HEK293T (cell line): ENCODE measurements at regions not wholly inside any gene's neighbourhood (a gene's known extent, or its start where the extent isn't known, plus 50 kb on each side); places are given as distances from the start of the nearest gene placed in this dataset.

Experiments used
- CTCF ChIA-PET: fragments of 350-600 bp; formaldehyde crosslinking; extraction: SDS; loops from one replicate; lab custom pipeline; 2021; ENCODE audit warnings: antibody characterized with exemption, inconsistent platforms; lab: Yijun Ruan, JAX
- POLR2A ChIA-PET: fragments of 350-600 bp; formaldehyde crosslinking; extraction: SDS; loops from one replicate; lab custom pipeline; 2020; ENCODE audit warnings: antibody characterized with exemption, inconsistent platforms; lab: Yijun Ruan, JAX
- DNase-seq: peaks from one replicate; pipeline ENCODE4 v3.0.0; 2012; ENCODE audit warnings: mixed read lengths; ENCODE audit errors: extremely low spot score
- ARNT ChIP-seq: fragments of 450-650 bp; IDR thresholded peaks from 2 replicates; pipeline ENCODE4 v1.6.1; 2017; ENCODE audit warnings: mild to moderate bottlenecking
- BHLHE40 ChIP-seq: fragments of 450-650 bp; IDR thresholded peaks from 2 replicates; pipeline ENCODE4 v1.6.1; 2016; ENCODE audit warnings: mild to moderate bottlenecking, moderate library complexity, borderline replicate concordance
- CTBP1 ChIP-seq: fragments of 450-650 bp; IDR thresholded peaks from 2 replicates; pipeline ENCODE4 v1.6.1; 2016; ENCODE audit warnings: borderline replicate concordance
- ELF4 ChIP-seq: fragments of 450-650 bp; IDR thresholded peaks from 2 replicates; pipeline ENCODE4 v1.6.1; 2017; ENCODE audit warnings: antibody characterized with exemption
- FOXA1 ChIP-seq: fragments of 450-650 bp; IDR thresholded peaks from 2 replicates; pipeline ENCODE4 v1.6.1; 2016; ENCODE audit warnings: mild to moderate bottlenecking
- FOXK2 ChIP-seq: fragments of 450-650 bp; IDR thresholded peaks from 2 replicates; pipeline ENCODE4 v1.6.1; 2016; ENCODE audit warnings: mild to moderate bottlenecking
- FOXM1 ChIP-seq: fragments of 450-650 bp; IDR thresholded peaks from 2 replicates; pipeline ENCODE4 v1.6.1; 2017; ENCODE audit warnings: mild to moderate bottlenecking, borderline replicate concordance
- HDGF ChIP-seq: fragments of 450-650 bp; IDR thresholded peaks from 2 replicates; pipeline ENCODE4 v1.6.1; 2017; ENCODE audit warnings: antibody characterized with exemption, borderline replicate concordance
- L3MBTL2 ChIP-seq: fragments of 450-650 bp; conservative IDR thresholded peaks from 2 replicates; pipeline ENCODE4 v1.6.1; 2016; ENCODE audit warnings: mild to moderate bottlenecking
- LEF1 ChIP-seq: fragments of 450-650 bp; IDR thresholded peaks from 2 replicates; pipeline ENCODE4 v1.6.1; 2017; ENCODE audit warnings: mild to moderate bottlenecking, borderline replicate concordance
- NFRKB ChIP-seq: fragments of 450-650 bp; IDR thresholded peaks from 2 replicates; pipeline ENCODE4 v1.6.1; 2016; ENCODE audit warnings: mild to moderate bottlenecking, moderate library complexity
- SP1 ChIP-seq: fragments of 450-650 bp; IDR thresholded peaks from 2 replicates; pipeline ENCODE4 v1.6.1; 2017
- SUZ12 ChIP-seq: fragments of 450-650 bp; IDR thresholded peaks from 2 replicates; pipeline ENCODE4 v1.6.1; 2016; ENCODE audit warnings: mild to moderate bottlenecking
- TARDBP ChIP-seq: fragments of 450-650 bp; IDR thresholded peaks from 2 replicates; pipeline ENCODE4 v1.6.1; 2016
- ZNF384 ChIP-seq: fragments of 450-650 bp; IDR thresholded peaks from 2 replicates; pipeline ENCODE4 v1.6.1; 2016
- TF ChIP-seq, protein P1 (sequence below): fragments of 450-650 bp; IDR thresholded peaks from 2 replicates; pipeline ENCODE4 v1.6.1; 2016

DNA sequence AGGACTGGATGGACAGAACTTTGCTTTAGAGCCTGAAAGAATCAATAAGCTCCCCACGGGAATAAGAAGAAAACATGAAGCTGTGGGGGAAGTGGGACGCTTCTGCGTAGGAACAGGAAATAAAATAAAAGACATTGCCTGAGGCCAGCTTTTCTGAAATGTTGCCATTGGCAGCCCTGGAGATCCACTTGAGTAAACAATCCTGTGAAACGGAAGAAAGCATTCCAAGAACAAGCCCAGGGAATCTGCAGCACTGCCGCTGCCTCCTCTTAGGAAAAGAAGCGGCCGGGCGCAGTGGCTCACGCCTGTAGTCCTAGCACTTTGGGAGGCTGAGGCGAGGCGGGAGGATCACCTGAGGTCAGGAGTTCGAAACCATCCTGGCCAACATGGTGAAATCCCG lies 182.3 kb upstream of the RALGAPA2 start:
- POLR2A ChIA-PET = no interaction called here
- TF ChIP-seq FOXA1 (no peak), FOXK2 (no peak), SUZ12 (no peak), CTBP1 (no peak), SP1 (no peak), BHLHE40 (no peak), ARNT (no peak), NFRKB (no peak), ELF4 (no peak), HDGF (no peak), FOXM1 (no peak), L3MBTL2 (no peak), ZNF384 (no peak), LEF1 (no peak), TARDBP (no peak)
- TF ChIP-seq, protein P1, sequence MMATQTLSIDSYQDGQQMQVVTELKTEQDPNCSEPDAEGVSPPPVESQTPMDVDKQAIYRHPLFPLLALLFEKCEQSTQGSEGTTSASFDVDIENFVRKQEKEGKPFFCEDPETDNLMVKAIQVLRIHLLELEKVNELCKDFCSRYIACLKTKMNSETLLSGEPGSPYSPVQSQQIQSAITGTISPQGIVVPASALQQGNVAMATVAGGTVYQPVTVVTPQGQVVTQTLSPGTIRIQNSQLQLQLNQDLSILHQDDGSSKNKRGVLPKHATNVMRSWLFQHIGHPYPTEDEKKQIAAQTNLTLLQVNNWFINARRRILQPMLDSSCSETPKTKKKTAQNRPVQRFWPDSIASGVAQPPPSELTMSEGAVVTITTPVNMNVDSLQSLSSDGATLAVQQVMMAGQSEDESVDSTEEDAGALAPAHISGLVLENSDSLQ = no peak
- no peak for DNase-seq
- CTCF ChIA-PET = no interaction called here

DNA sequence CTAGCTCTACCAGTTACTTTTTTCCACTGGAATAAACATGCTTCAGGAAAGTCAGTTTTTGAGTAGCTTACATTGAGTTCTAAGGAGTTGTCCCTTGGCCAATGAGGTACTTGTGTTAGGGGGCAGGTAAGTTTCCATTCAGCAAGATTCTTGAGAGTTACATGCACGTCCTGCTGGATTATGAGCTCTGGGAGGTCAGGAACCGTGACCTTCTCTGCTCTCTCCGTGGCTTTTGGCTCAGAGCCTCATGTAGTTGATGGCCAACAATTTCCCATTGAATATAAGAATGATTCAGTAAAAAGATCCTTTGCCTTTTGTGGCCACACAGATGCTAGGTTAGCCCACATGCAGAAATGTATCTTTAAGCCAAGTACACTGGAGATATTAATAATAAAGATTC lies 181.8 kb upstream of the RALGAPA2 start:
- no peak for DNase-seq
- TF ChIP-seq LEF1 = no peak
- POLR2A ChIA-PET = no interaction called here
- CTCF ChIA-PET = no interaction called here

DNA sequence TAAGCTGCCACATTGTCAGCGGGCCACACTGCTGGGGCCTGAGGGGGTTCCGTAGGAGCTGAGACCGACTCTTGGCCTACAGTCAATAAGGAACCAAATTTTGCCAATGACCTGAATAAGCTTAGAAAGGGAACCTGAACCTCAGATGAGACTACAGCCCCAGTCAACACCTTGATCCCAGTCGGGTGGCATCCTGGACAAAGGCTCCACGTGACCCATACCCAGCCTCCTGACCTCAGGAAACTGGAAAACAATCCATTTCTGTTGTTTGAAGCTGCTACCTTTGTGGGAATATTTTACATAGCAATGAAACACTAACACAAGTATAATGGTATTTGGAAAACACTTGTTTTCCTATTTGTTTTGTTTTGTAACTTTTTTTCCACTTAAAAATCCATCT lies 179.9 kb upstream of the RALGAPA2 start:
- ChIA-PET CTCF (interaction anchor here (0.6 to 0.8 kb wide), 2 partner anchors 32 to 604 kb away, joined by 3 read pairs; no protein-coding TSS in a partner anchor), POLR2A (no interaction called here)
- no peak for DNase-seq
- TF ChIP-seq BHLHE40 (no peak), FOXK2 (no peak), ARNT (no peak), FOXA1 (no peak)

DNA sequence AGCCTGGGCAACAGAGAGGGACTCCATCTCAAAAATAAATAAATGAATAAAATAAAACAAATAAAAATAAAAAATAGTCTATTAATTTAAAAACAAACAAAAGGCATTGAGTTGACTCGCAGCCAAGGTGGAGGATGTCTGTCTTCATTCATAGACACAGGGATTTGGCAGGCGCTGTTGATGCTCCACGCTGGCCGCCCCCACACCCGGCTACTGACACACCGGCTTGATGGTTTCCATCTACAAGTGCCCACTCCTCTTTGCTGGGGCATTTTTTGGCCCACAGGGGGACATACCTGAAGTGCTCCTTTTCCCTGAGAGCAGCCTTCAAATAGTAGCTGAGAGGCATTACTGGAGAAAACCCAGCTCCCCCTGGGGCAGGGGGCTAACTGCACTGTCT lies 178.3 kb upstream of the RALGAPA2 start:
- TF ChIP-seq CTBP1 = no peak
- TF ChIP-seq, protein P1 = no peak
- no peak for TF ChIP-seq FOXK2
- no peak for TF ChIP-seq L3MBTL2
- no peak for TF ChIP-seq SP1
- ChIA-PET CTCF (no interaction called here), POLR2A (no interaction called here)
- DNase-seq = no peak

DNA sequence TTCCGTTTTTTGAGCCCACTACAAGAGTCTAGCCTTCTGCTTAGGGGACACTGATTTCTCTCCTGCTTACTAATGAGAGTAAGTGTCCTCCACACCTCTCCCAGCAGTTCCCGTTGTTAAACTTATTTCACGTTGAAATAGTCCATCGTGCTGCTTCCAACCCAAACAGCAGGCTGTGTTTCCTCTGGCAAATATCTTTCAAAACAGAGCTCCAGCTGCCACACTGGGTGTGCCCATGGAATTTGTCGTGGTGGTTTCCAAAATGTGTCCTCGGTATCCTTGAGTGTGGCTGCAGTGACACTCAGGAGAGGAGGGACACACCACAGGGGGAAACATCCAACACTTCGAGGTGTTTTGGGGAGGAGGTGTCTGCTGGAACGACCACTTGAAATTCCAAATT lies 176.5 kb upstream of the RALGAPA2 start:
- CTCF ChIA-PET = no interaction called here
- no peak for DNase-seq
- POLR2A ChIA-PET = no interaction called here
- no peak for TF ChIP-seq ELF4
- TF ChIP-seq FOXK2 = no peak
- TF ChIP-seq SP1 = no peak
- TF ChIP-seq SUZ12 = no peak
- no peak for TF ChIP-seq TARDBP
- no peak for TF ChIP-seq ARNT
- no peak for TF ChIP-seq NFRKB
- no peak for TF ChIP-seq CTBP1
- TF ChIP-seq FOXM1 = no peak
- TF ChIP-seq, protein P1 = no peak
- no peak for TF ChIP-seq FOXA1
- TF ChIP-seq L3MBTL2 = no peak
- no peak for TF ChIP-seq ZNF384
- TF ChIP-seq HDGF = no peak
- TF ChIP-seq BHLHE40 = no peak
- no peak for TF ChIP-seq LEF1

DNA sequence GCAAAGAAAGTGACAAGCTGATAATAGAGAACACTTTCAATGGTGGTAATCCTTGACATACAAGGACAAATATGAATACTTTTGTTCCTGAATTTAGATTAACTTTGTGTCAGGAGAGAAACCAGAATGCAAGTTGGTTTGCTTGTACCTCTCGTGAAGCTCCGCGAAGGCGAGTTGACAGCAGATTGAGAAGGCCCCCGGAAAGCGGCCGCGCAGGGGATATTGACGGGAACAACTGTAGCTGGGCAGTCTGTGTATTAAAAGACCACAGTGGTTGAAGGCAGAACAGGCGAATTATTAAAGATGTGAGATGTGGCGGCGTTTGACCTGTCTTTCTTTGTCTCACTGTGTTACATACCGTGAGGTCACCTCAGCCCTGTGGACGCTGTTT lies 175.8 kb upstream of the RALGAPA2 start:
- DNase-seq = no peak
- CTCF ChIA-PET = no interaction called here
- POLR2A ChIA-PET = no interaction called here
- no peak for TF ChIP-seq L3MBTL2
- TF ChIP-seq NFRKB = no peak
- TF ChIP-seq HDGF = no peak
- no peak for TF ChIP-seq FOXA1
- no peak for TF ChIP-seq LEF1
- TF ChIP-seq FOXK2 = no peak
- TF ChIP-seq, protein P1 = no peak
- no peak for TF ChIP-seq ZNF384
- TF ChIP-seq SP1 = no peak
- no peak for TF ChIP-seq ARNT
- no peak for TF ChIP-seq ELF4

DNA sequence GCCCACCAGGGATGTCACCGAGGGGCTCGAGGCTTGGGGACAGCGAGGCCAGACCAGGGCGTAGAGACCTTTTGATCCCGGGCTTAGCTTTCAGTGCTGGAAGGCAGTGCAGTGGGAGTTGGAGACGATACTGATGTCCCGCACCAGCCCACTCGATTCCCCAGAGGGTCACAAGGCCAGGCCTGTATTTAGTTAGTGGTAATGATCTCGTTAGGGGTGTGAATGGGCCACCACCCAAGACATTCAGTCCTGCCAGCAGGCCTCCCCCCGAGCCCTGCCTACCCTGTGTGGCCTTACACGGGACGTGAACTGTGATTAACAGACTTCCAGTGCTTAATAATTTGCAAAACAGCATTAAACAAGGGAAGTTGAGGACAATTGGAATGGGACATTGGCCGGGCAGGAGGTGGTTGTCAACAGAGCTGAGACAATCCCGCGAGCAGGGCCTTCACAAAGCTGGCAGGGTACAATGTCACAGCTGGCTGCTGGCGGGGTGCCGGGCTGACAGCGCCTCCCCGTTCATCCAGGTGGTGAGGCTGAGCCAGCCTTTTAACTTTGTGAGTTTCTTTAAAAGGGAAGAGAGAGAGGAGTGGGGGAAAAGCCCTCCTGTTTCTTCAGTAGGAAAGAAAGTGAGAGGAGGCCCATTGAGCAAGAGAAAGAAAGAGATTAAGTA lies 175.3 kb upstream of the RALGAPA2 start:
- TF ChIP-seq HDGF (no peak), ARNT (no peak), NFRKB (no peak), ZNF384 (no peak), FOXA1 (no peak), FOXM1 (no peak), SUZ12 (no peak), TARDBP (no peak), CTBP1 (no peak), FOXK2 (no peak), BHLHE40 (no peak), ELF4 (no peak), SP1 (no peak), L3MBTL2 (no peak), LEF1 (no peak)
- TF ChIP-seq, protein P1 = no peak
- CTCF ChIA-PET = interaction anchor here (0.7 kb wide), 1 partner anchor 688 kb away, joined by 3 read pairs; no protein-coding TSS in a partner anchor
- POLR2A ChIA-PET = no interaction called here
- DNase-seq = no peak
